H1 (cell line): ENCODE measurements at regions not wholly inside any gene's neighbourhood (a gene's known extent, or its start where the extent isn't known, plus 50 kb on each side); places are given as distances from the start of the nearest gene placed in this dataset.

Source experiments
- CTCF ChIA-PET: fragments of 300-600 bp; sonication (Branson Sonifier 250); formaldehyde crosslinking; loops from one replicate; lab custom pipeline; 2021; ENCODE audit not compliant: partially characterized antibody; lab: Charles Lee
- POLR2A ChIA-PET: fragments of 300-600 bp; sonication (Branson Sonifier 250); formaldehyde crosslinking; loops from one replicate; lab custom pipeline; 2021; ENCODE audit warnings: inconsistent platforms; ENCODE audit not compliant: partially characterized antibody; lab: Charles Lee
- DNase-seq, 2 experiments: peaks; one replicate each; pipeline versions ENCODE4 v3.0.0 to v3.0.0-alpha.2; 2010 to 2022; ENCODE audit warnings: low spot score in 2 of 2, low read depth in 1 of 2, mixed read lengths in 1 of 2
- FAIRE-seq: peaks from 2 replicates; lab custom pipeline; 2011; peaks lifted over from hg19 to GRCh38; lab: Jason Lieb, UNC
- H2AFZ ChIP-seq: 2 replicates; pipeline ENCODE4 v1.8.1; 2012; ENCODE audit warnings: low read length, inconsistent platforms
- H2AK5ac ChIP-seq: 2 replicates; pipeline ENCODE4 v1.6.1; 2013; ENCODE audit warnings: low read depth, low read length
- H2BK120ac ChIP-seq: replicated peaks from 2 replicates; pipeline ENCODE3; 2013; ENCODE audit warnings: low read depth, low read length, inconsistent platforms
- H2BK12ac ChIP-seq: 2 replicates; pipeline ENCODE4 v1.6.1; 2013; ENCODE audit warnings: low read depth, low read length
- H2BK15ac ChIP-seq: 2 replicates; pipeline ENCODE4 v1.6.1; 2013; ENCODE audit warnings: low read length
- H2BK20ac ChIP-seq: 2 replicates; pipeline ENCODE4 v1.6.1; 2013; ENCODE audit warnings: low read length
- H2BK5ac ChIP-seq: 2 replicates; pipeline ENCODE4 v1.6.1; 2013; ENCODE audit warnings: low read depth, low read length
- H3K14ac ChIP-seq: 2 replicates; pipeline ENCODE4 v1.6.1; 2013; ENCODE audit warnings: inconsistent platforms; ENCODE audit not compliant: insufficient read length
- H3K18ac ChIP-seq: 2 replicates; pipeline ENCODE4 v1.6.1; 2013; ENCODE audit warnings: low read length; ENCODE audit errors: extremely low read depth
- H3K23ac ChIP-seq: 2 replicates; pipeline ENCODE4 v1.6.1; 2013; ENCODE audit warnings: inconsistent platforms; ENCODE audit not compliant: insufficient read length
- H3K23me2 ChIP-seq: 2 replicates; pipeline ENCODE4 v1.6.1; 2013; ENCODE audit warnings: low read depth, low read length
- H3K27ac ChIP-seq: 2 replicates; pipeline ENCODE4 v1.6.1; 2011; ENCODE audit warnings: low read depth, low read length, inconsistent platforms
- H3K27me3 ChIP-seq, 4 experiments: replicated peaks in 1 of 4; 1 replicate in 1 of 4; 2 replicates in 3 of 4; pipeline versions ENCODE4 v1.6.1 to v1.8.1; 2011 to 2013; ENCODE audit warnings: low read length in 3 of 4, mild to moderate bottlenecking in 3 of 4, inconsistent platforms in 2 of 4, mixed read lengths in 2 of 4, moderate library complexity in 1 of 4; ENCODE audit not compliant: control insufficient read depth in 3 of 4, insufficient read depth in 3 of 4; ENCODE audit errors: extremely low read depth in 1 of 4
- H3K36me3 ChIP-seq, 4 experiments: 2 replicates each; pipeline versions ENCODE4 v1.6.1 to v1.8.1; 2011 to 2013; ENCODE audit warnings: mild to moderate bottlenecking in 4 of 4, low read length in 3 of 4, moderate library complexity in 2 of 4, control low read depth in 1 of 4, inconsistent platforms in 1 of 4; ENCODE audit not compliant: insufficient read depth in 4 of 4, control insufficient read depth in 2 of 4
- H3K4ac ChIP-seq: replicated peaks from 2 replicates; pipeline ENCODE3; 2013; ENCODE audit warnings: low read length, low read depth, mixed read lengths, inconsistent platforms; ENCODE audit not compliant: insufficient read length
- H3K4me1 ChIP-seq, 4 experiments: replicated peaks in 1 of 4; 1 replicate in 1 of 4; 2 replicates in 3 of 4; pipeline versions ENCODE4 v1.6.1 to v1.8.1; 2011 to 2013; ENCODE audit warnings: low read length in 3 of 4, inconsistent platforms in 2 of 4, mixed read lengths in 1 of 4; ENCODE audit not compliant: insufficient read depth in 4 of 4, control insufficient read depth in 3 of 4
- H3K4me2 ChIP-seq, 2 experiments: 2 replicates each; pipeline versions ENCODE4 v1.6.1 to v1.8.1; 2011 to 2013; ENCODE audit warnings: low read depth in 2 of 2, low read length in 2 of 2, control low read depth in 1 of 2, inconsistent platforms in 1 of 2, mild to moderate bottlenecking in 1 of 2; ENCODE audit not compliant: insufficient read depth in 1 of 2
- H3K4me3 ChIP-seq, 4 experiments: fragments of 200-600, 300-600 bp in 1 of 4; sonication (generic), shearing (Covaris generic), sonication (Bioruptor Twin) in 1 of 4; 2 replicates each; pipeline versions ENCODE4 v1.5.1 to v1.8.1; 2011 to 2016; ENCODE audit warnings: low read length in 4 of 4, low read depth in 3 of 4, control low read depth in 2 of 4, inconsistent platforms in 2 of 4, mild to moderate bottlenecking in 2 of 4, mixed read lengths in 1 of 4, moderate library complexity in 1 of 4; ENCODE audit not compliant: insufficient read depth in 2 of 4; ENCODE audit errors: extremely low read depth in 1 of 4
- H3K56ac ChIP-seq: replicated peaks from 2 replicates; pipeline ENCODE3; 2013; ENCODE audit warnings: low read depth, mild to moderate bottlenecking, mixed read lengths, low read length, inconsistent platforms; ENCODE audit not compliant: insufficient read length
- H3K79me1 ChIP-seq: 2 replicates; pipeline ENCODE4 v1.6.1; 2013; ENCODE audit warnings: low read depth, low read length, control low read depth
- H3K79me2 ChIP-seq, 2 experiments: 2 replicates each; pipeline versions ENCODE4 v1.6.1 to v1.8.1; 2012 to 2013; ENCODE audit warnings: low read length in 2 of 2, mild to moderate bottlenecking in 2 of 2, inconsistent platforms in 1 of 2; ENCODE audit not compliant: insufficient read depth in 2 of 2, control insufficient read depth in 1 of 2
- H3K9ac ChIP-seq, 4 experiments: replicated peaks in 1 of 4; 1 replicate in 1 of 4; 2 replicates in 3 of 4; pipeline versions ENCODE4 v1.6.1 to v1.8.1; 2011 to 2013; ENCODE audit warnings: low read depth in 3 of 4, low read length in 3 of 4, control low read depth in 2 of 4, mild to moderate bottlenecking in 2 of 4, moderate library complexity in 2 of 4, inconsistent platforms in 1 of 4; ENCODE audit errors: extremely low read depth in 1 of 4
- H3K9me3 ChIP-seq, 2 experiments: 2 replicates each; pipeline versions ENCODE4 v1.6.1 to v1.8.1; 2012 to 2013; ENCODE audit warnings: mild to moderate bottlenecking in 2 of 2, moderate library complexity in 2 of 2, control low read depth in 1 of 2, inconsistent platforms in 1 of 2, low read depth in 1 of 2, low read length in 1 of 2, mixed read lengths in 1 of 2; ENCODE audit not compliant: insufficient read depth in 2 of 2
- H4K20me1 ChIP-seq, 2 experiments: replicated peaks in 1 of 2; 2 replicates each; pipeline versions ENCODE3 to v1.8.1; 2011 to 2013; ENCODE audit warnings: inconsistent platforms in 2 of 2, low read length in 2 of 2, mild to moderate bottlenecking in 1 of 2; ENCODE audit not compliant: insufficient read depth in 2 of 2, control insufficient read depth in 1 of 2
- H4K5ac ChIP-seq: 2 replicates; pipeline ENCODE4 v1.6.1; 2013; ENCODE audit warnings: low read length, low read depth, mixed read lengths, inconsistent platforms; ENCODE audit not compliant: insufficient read length
- H4K8ac ChIP-seq: 2 replicates; pipeline ENCODE4 v1.8.0; 2013; ENCODE audit warnings: mild to moderate bottlenecking, moderate library complexity, low read length, inconsistent platforms; ENCODE audit not compliant: insufficient read depth; ENCODE audit errors: extremely low read depth
- H4K91ac ChIP-seq: replicated peaks from 2 replicates; pipeline ENCODE3; 2013; ENCODE audit warnings: low read length, mixed read lengths, inconsistent platforms; ENCODE audit not compliant: insufficient read length
- KDM1A ChIP-seq: fragments of 200-600, 300-600 bp; sonication (generic); IDR thresholded peaks from 2 replicates; pipeline ENCODE4 v1.7.1; 2016; ENCODE audit warnings: mild to moderate bottlenecking, low read length, borderline replicate concordance
- POLR2A ChIP-seq, 2 experiments: IDR thresholded peaks; 1 replicate in 1 of 2; 2 replicates in 1 of 2; pipeline ENCODE4 v1.6.1; 2011; ENCODE audit warnings: low read depth in 2 of 2, low read length in 2 of 2, mild to moderate bottlenecking in 2 of 2; ENCODE audit errors: control extremely low read depth in 1 of 2
- WGBS, 2 experiments: shearing (Covaris generic) in 1 of 2; methylation state at CpG; one replicate each; pipeline versions ENCODE4 v1.1.6 to v1.1.7; 2013 to 2015; ENCODE audit warnings: low lambda C conversion rate in 2 of 2, mixed read lengths in 2 of 2, inconsistent platforms in 1 of 2, low coverage in 1 of 2, missing lambda C conversion rate in 1 of 2; ENCODE audit not compliant: insufficient replicate concordance in 2 of 2, insufficient coverage in 1 of 2, insufficient read length in 1 of 2; ENCODE audit errors: extremely low coverage in 1 of 2, missing lambda C conversion rate in 1 of 2; 5-methylcytosine and 5-hydroxymethylcytosine counted together

GRCh38 chr7:17512181-17512675 is 213.8 kb downstream of the AHR start:
- Histone ChIP-seq H3K4me1 (no peaks in the 10 kb centered on the region), H4K5ac (no peak overlapping the region), H2BK20ac (no peak overlapping the region), H3K27me3 (no peaks in the 10 kb centered on the region), H3K36me3 (no peaks in the 10 kb centered on the region), H3K18ac (no peak overlapping the region), H3K14ac (no peak overlapping the region), H3K27ac (no peak overlapping the region), H3K4me3 (no peak overlapping the region), H3K4ac (no peak overlapping the region), H3K23me2 (no peaks in the 10 kb centered on the region), H2BK120ac (no peak overlapping the region), H3K9ac (no peak overlapping the region), H3K23ac (no peak overlapping the region), H2BK12ac (no peak overlapping the region), H2AK5ac (no peak overlapping the region), H3K9me3 (no peaks in the 10 kb centered on the region), H4K20me1 (no peaks in the 10 kb centered on the region), H2AFZ (no peak overlapping the region), H2BK15ac (no peak overlapping the region), H3K56ac (no peak overlapping the region), H4K8ac (no peak overlapping the region), H3K79me2 (no peaks in the 10 kb centered on the region), H3K79me1 (no peaks in the 10 kb centered on the region), H4K91ac (no peak overlapping the region), H3K4me2 (no peak overlapping the region), H2BK5ac (no peak overlapping the region)
- ChIA-PET CTCF (interaction anchor here (0.6 to 0.7 kb wide), 2 partner anchors 37 to 136 kb away, joined by 3 read pairs; no protein-coding TSS in a partner anchor), POLR2A (no interaction called here)
- FAIRE-seq (no peak), DNase-seq (no peak)
- WGBS, 2 experiments: 92% methylated on average over 2 of the region's 2 CpGs; no CpG with 5 or more reads in 1 of the 2 experiments
- no peak for TF ChIP-seq POLR2A (IDR thresholded peaks at IDR 0.05; ENCODE audit: control extremely low read depth in 1 of 2, low read depth in 2 of 2, low read length in 2 of 2)
- TF ChIP-seq KDM1A: no peak
